ENCODE measurements at regions not wholly inside any gene's neighbourhood (a gene's known extent, or its start where the extent isn't known, plus 50 kb on each side); places are given as distances from the start of the nearest gene placed in this dataset.

DNA sequence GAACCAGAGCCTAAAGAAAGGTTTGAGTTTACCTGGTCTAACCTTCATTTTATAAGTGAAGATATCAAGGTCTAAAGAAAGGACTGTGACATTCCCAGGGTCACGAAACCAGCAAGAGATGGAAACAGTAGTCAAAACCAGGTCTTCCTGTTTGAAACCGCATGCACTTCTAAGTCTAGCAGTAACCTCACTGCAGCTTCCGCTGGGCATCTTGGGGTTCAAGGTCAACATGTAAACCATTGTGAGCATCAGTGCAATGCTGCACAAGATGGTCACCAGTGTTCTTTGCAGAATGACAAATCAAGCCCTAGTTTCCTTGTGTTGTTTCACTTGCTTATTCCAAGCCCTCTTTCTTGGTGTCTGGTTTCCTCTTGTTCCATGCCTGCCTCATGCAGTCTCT, 292.9 kb upstream of the MEX3C start:
- no peak for TF ChIP-seq GMEB1 (CRISPR knock-in tag; IDR thresholded peaks at IDR 0.05; ENCODE audit: borderline replicate concordance)
- no peak for TF ChIP-seq RFXANK (CRISPR knock-in tag; IDR thresholded peaks at IDR 0.05)
- no peak for TF ChIP-seq ZNF121 (CRISPR knock-in tag; IDR thresholded peaks at IDR 0.05)
- no peak for TF ChIP-seq POLR2AphosphoS2 (IDR thresholded peaks at IDR 0.05; ENCODE audit: low read depth, low read length)
- TF ChIP-seq ZNF296 (CRISPR knock-in tag; conservative IDR thresholded peaks at IDR 0.05), result no peak
- TF ChIP-seq NFE2L1 (CRISPR knock-in tag; IDR thresholded peaks at IDR 0.05; ENCODE audit: borderline replicate concordance), result no peak

All from HepG2 (cell line).